ENCODE measurements at regions not wholly inside any gene's neighbourhood (a gene's known extent, or its start where the extent isn't known, plus 50 kb on each side); places are given as distances from the start of the nearest gene placed in this dataset.

DNA sequence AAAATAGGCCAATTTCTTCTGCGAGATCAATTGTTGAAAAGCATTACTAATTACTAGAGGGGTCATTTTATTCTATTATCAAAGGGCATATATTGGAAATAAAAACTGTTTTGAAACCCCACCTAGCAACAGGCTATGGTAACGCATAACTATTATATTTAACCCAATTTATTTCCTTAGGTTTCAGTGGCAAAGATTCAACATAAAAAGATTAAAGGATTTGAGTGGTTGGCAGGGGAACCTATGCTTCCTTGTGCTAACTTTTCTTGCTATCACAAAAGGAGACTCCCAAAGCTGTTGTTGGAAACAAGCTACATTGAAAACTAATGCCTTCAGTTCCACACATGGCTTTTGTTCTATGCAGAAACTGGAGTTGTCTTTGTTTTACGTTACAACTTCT is 166.9 kb upstream of the KLF3 start:
- H3K4me3 ChIP-seq (ENCODE audit: low read depth, low read length): no peak overlapping the region
- TF ChIP-seq CTCF (conservative IDR thresholded peaks at IDR 0.05; ENCODE audit: low read depth, low read length): no peak
- no peak for DNase-seq (ENCODE audit: low read depth)

DNA sequence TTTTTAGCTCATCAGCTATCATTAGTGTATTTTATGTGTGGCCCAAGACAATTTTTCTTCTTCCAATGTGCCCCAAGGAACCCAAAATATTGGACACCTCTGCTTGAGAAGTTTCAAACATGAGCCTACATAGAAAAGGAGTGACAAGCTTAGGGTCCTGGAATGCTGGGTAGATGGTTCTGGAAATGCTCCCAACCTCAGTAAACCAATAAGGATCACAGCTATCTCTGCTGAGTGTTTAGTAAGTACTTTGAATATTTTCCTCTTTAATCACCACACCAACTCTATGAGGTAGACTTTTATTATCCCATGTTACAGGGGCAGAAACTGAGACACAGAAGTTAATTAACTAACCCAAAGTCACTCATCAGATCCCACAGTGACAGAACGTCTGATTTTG is 164.9 kb upstream of the KLF3 start:
- DNase-seq (ENCODE audit: low read depth): no peak
- no peak overlapping the region for H3K4me3 ChIP-seq (ENCODE audit: low read depth, low read length)
- TF ChIP-seq CTCF (conservative IDR thresholded peaks at IDR 0.05; ENCODE audit: low read depth, low read length): no peak

DNA sequence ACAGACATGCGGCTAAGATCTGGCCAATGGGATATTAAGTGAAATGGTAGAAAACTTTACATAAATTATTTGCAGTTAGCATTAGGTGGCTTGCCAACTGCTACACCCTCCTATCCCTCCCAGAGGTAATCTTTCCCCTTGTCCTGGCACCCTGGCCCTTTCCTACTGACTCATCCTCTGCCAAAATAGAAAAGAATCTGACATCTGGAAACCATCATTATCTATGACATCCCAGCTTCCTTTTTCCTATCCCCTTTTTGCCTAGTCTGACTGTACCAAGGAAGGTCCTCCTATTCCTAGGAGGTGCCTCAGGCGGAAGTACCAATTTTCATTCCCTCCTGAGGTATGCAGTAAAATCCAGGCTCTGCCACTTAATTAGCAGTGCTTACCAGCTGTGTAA is 163.6 kb upstream of the KLF3 start:
- no peak for TF ChIP-seq CTCF (conservative IDR thresholded peaks at IDR 0.05; ENCODE audit: low read depth, low read length)
- DNase-seq (ENCODE audit: low read depth): no peak
- no peak overlapping the region for H3K4me3 ChIP-seq (ENCODE audit: low read depth, low read length)

DNA sequence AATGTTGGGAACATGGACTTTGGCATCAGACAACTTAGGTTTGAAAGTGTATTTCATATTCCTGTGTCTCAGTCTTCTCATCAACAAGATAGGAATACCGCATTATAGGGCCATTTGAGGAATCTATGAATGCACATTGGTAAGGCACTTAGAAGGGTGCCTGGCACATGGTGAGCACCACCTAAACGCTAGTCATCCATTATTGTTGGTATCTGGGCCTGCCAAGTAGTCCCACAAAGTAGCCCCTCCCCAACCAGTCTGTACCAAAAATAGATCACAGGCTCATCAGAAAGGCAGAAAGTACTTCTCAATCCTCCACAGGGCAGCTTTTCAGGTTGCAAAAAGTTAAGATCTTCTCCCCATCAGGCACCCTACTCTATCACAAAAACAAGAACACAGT is 162.3 kb upstream of the KLF3 start:
- DNase-seq (ENCODE audit: low read depth): no peak
- TF ChIP-seq CTCF (conservative IDR thresholded peaks at IDR 0.05; ENCODE audit: low read depth, low read length): no peak
- no peak overlapping the region for H3K4me3 ChIP-seq (ENCODE audit: low read depth, low read length)

- no peak for DNase-seq (ENCODE audit: low read depth)
- no peak overlapping the region for H3K4me3 ChIP-seq (ENCODE audit: low read depth, low read length)
- no peak for TF ChIP-seq CTCF (conservative IDR thresholded peaks at IDR 0.05; ENCODE audit: low read depth, low read length)
Measured at GRCh38 chr4:38503689-38504395, 160.2 kb upstream of the KLF3 start.

DNA sequence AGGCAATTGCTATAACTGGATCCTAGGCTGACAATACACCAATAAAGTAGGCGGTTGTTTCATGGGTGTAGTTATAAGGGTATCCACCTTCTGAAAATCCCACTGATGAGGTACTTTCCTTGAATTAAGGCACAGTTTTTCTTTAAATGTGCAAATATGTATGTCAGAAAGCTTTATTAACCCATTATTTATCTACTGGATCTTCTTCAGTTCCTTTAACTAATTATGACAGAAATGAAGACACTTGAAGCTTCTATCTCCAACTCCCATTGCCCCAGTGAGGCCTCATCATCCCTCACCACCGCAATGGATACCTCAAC is 159.6 kb upstream of the KLF3 start:
- H3K4me3 ChIP-seq (ENCODE audit: low read depth, low read length): no peak overlapping the region
- no peak for DNase-seq (ENCODE audit: low read depth)
- no peak for TF ChIP-seq CTCF (conservative IDR thresholded peaks at IDR 0.05; ENCODE audit: low read depth, low read length)

DNA sequence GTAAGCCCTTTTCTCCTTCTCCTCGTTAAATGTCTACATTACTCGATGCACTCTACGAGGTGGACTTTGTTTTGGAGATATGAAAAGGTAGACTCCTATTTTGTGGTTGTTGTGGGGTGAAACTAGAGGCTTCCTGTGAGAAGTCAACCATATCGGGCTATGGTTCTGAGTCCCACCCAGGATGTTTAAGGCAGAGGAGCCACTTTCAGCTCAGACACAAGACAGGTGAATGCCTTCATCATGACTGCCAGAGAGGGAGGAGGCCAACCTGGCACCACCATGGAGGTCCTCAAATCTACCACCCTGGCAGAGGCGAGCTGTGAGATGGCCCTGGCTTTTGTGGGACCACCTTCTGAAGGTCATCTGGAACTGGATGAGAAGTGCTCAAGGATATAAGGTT is 154.4 kb upstream of the KLF3 start:
- DNase-seq (ENCODE audit: low read depth): no peak
- TF ChIP-seq CTCF (conservative IDR thresholded peaks at IDR 0.05; ENCODE audit: low read depth, low read length): no peak
- no peak overlapping the region for H3K4me3 ChIP-seq (ENCODE audit: low read depth, low read length)
